Kidney (tissue), 13 donors: ENCODE measurements at regions not wholly inside any gene's neighbourhood (a gene's known extent, or its start where the extent isn't known, plus 50 kb on each side); places are given as distances from the start of the nearest gene placed in this dataset.

ENCODE experiments used
- DNase-seq, 5 donors: peaks; one replicate each; pipeline ENCODE4 v3.0.0-alpha.2; 2013 to 2020
- FAIRE-seq: peaks from 2 replicates; lab custom pipeline; 2012; peaks lifted over from hg19 to GRCh38; lab: Jason Lieb, UNC
- H3K27ac ChIP-seq, 2 donors: one replicate each; pipeline ENCODE4 v1.7.0; 2013; ENCODE audit warnings: low read depth in 2 of 2, low read length in 2 of 2, inconsistent platforms in 1 of 2
- H3K27me3 ChIP-seq: one replicate; pipeline ENCODE4 v1.7.1; 2013; ENCODE audit warnings: low read length, inconsistent platforms; ENCODE audit not compliant: control insufficient read depth, insufficient read depth
- H3K36me3 ChIP-seq, 3 donors: one replicate each; pipeline versions ENCODE4 v1.7.0 to v1.7.1; 2013; ENCODE audit warnings: low read length in 3 of 3, control low read depth in 1 of 3, inconsistent platforms in 1 of 3; ENCODE audit not compliant: insufficient read depth in 3 of 3, control insufficient read depth in 2 of 3
- H3K4me1 ChIP-seq, 3 donors: one replicate each; pipeline versions ENCODE4 v1.7.0 to v1.7.1; 2013; ENCODE audit warnings: low read length in 3 of 3, inconsistent platforms in 1 of 3, low read depth in 1 of 3; ENCODE audit not compliant: control insufficient read depth in 2 of 3, insufficient read depth in 2 of 3
- H3K4me3 ChIP-seq, 3 donors: one replicate each; pipeline versions ENCODE4 v1.7.0 to v1.8.1; 2013; ENCODE audit warnings: low read length in 3 of 3, control low read depth in 1 of 3, inconsistent platforms in 1 of 3
- H3K9ac ChIP-seq, 3 donors: one replicate each; pipeline versions ENCODE4 v1.7.0 to v1.7.1; 2013; ENCODE audit warnings: low read length in 3 of 3, control low read depth in 1 of 3, inconsistent platforms in 1 of 3
- H3K9me3 ChIP-seq, 3 donors: one replicate each; pipeline versions ENCODE4 v1.7.0 to v1.7.1; 2013; ENCODE audit warnings: low read length in 3 of 3, control low read depth in 1 of 3, inconsistent platforms in 1 of 3; ENCODE audit not compliant: control insufficient read depth in 2 of 3, insufficient read depth in 1 of 3
- CTCF ChIP-seq: IDR thresholded peaks from 3 replicates; pipeline ENCODE4 v1.5.1; 2012; ENCODE audit warnings: mild to moderate bottlenecking, moderate library complexity, borderline replicate concordance; ENCODE audit not compliant: insufficient read depth; ENCODE audit errors: extremely low read depth
- intact Hi-C: fragments of 100-400 bp; cut with DNase I; formaldehyde crosslinking; loops from one replicate; pipeline ENCODE4 v1.11.1; 2022
- donor health status: control.
- donor health status: control.
- donor health status: control.
- donor health status: control.
- donor health status: control.
- donor health status: DM: yes; HTN: yes; CAD: no.
- donor health status: Normal renal cell carcinoma (clear cell type).

GRCh38 chr17:62859146-62859545 is 51.0 kb upstream of the MARCHF10 start:
- Histone ChIP-seq H3K36me3 (no peaks in the 10 kb centered on the region), H3K27me3 (no peaks in the 10 kb centered on the region), H3K27ac (no peak overlapping the region), H3K4me3 (no peak overlapping the region), H3K9me3 (no peaks in the 10 kb centered on the region), H3K4me1 (no peaks in the 10 kb centered on the region), H3K9ac (no peak overlapping the region)
- intact Hi-C loops, result no loop called here
- FAIRE-seq (no peak), DNase-seq (no peak)
- no peak for TF ChIP-seq CTCF
